Vagina (tissue), 2 donors: ENCODE measurements at regions not wholly inside any gene's neighbourhood (a gene's known extent, or its start where the extent isn't known, plus 50 kb on each side); places are given as distances from the start of the nearest gene placed in this dataset.

ENCODE experiments used
- DNase-seq, 2 donors: peaks; one replicate each; pipeline ENCODE4 v3.0.0-alpha.2; 2017; ENCODE audit errors: extremely low spot score in 2 of 2
- H3K27ac ChIP-seq: fragments of 200-600 bp; sonication (generic); one replicate; pipeline ENCODE4 v1.5.1; 2019
- H3K27me3 ChIP-seq: fragments of 200-600 bp; sonication (generic); one replicate; pipeline ENCODE4 v1.5.1; 2019
- H3K36me3 ChIP-seq, 2 donors: fragments of 200-600 bp; sonication (generic); one replicate each; pipeline ENCODE4 v1.5.1; 2017 to 2019
- H3K4me1 ChIP-seq: fragments of 200-600 bp; sonication (generic); one replicate; pipeline ENCODE4 v1.5.1; 2019
- H3K4me3 ChIP-seq, 2 donors: fragments of 200-600 bp; sonication (generic); 1 replicate in 1 of 2; 2 replicates in 1 of 2; pipeline ENCODE4 v1.5.1; 2016 to 2019
- H3K9me3 ChIP-seq: fragments of 200-600 bp; sonication (generic); one replicate; pipeline ENCODE4 v1.5.1; 2019
- POLR2A ChIP-seq, 2 donors: fragments of 450-650 bp; IDR thresholded peaks; one replicate each; pipeline ENCODE4 v1.6.1; 2017; ENCODE audit warnings: antibody characterized with exemption in 2 of 2, mild to moderate bottlenecking in 2 of 2, moderate library complexity in 2 of 2
- POLR2AphosphoS5 ChIP-seq, 2 donors: sonication (generic); formaldehyde crosslinking; IDR thresholded peaks; one replicate each; pipeline ENCODE4 v1.9.0; 2017; ENCODE audit warnings: antibody characterized with exemption in 2 of 2, mild to moderate bottlenecking in 2 of 2, low read depth in 1 of 2; ENCODE audit not compliant: insufficient read depth in 1 of 2
- intact Hi-C: fragments of 100-400 bp; cut with DNase I; formaldehyde crosslinking; loops from one replicate; pipeline ENCODE4 v1.15.1; 2023
- TF ChIP-seq, protein P1 (sequence below), 3 experiments: fragments of 450-650 bp in 2 of 3; fragments of 200-600 bp in 1 of 3; sonication (generic) in 1 of 3; IDR thresholded peaks; one replicate each; pipeline ENCODE4 v1.5.1; 2017 to 2019; ENCODE audit warnings: antibody characterized with exemption in 3 of 3, mild to moderate bottlenecking in 2 of 3, moderate library complexity in 2 of 3

- Histone ChIP-seq H3K27ac (no peak overlapping the region), H3K4me1 (no peaks in the 10 kb centered on the region), H3K27me3 (no peaks in the 10 kb centered on the region), H3K4me3 (no peak overlapping the region), H3K9me3 (no peaks in the 10 kb centered on the region), H3K36me3 (no peaks in the 10 kb centered on the region)
- no peak for DNase-seq
- intact Hi-C loops: no loop called here
- TF ChIP-seq, protein P1, sequence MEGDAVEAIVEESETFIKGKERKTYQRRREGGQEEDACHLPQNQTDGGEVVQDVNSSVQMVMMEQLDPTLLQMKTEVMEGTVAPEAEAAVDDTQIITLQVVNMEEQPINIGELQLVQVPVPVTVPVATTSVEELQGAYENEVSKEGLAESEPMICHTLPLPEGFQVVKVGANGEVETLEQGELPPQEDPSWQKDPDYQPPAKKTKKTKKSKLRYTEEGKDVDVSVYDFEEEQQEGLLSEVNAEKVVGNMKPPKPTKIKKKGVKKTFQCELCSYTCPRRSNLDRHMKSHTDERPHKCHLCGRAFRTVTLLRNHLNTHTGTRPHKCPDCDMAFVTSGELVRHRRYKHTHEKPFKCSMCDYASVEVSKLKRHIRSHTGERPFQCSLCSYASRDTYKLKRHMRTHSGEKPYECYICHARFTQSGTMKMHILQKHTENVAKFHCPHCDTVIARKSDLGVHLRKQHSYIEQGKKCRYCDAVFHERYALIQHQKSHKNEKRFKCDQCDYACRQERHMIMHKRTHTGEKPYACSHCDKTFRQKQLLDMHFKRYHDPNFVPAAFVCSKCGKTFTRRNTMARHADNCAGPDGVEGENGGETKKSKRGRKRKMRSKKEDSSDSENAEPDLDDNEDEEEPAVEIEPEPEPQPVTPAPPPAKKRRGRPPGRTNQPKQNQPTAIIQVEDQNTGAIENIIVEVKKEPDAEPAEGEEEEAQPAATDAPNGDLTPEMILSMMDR (IDR thresholded peaks at IDR 0.05): no peak
- TF ChIP-seq POLR2A (IDR thresholded peaks at IDR 0.05) (no peak), POLR2AphosphoS5 (IDR thresholded peaks at IDR 0.05; ENCODE audit: insufficient read depth in 1 of 2, low read depth in 1 of 2) (no peak)
Measured at GRCh38 chr13:38539632-38540031, 147.2 kb upstream of the FREM2 start.

DNA sequence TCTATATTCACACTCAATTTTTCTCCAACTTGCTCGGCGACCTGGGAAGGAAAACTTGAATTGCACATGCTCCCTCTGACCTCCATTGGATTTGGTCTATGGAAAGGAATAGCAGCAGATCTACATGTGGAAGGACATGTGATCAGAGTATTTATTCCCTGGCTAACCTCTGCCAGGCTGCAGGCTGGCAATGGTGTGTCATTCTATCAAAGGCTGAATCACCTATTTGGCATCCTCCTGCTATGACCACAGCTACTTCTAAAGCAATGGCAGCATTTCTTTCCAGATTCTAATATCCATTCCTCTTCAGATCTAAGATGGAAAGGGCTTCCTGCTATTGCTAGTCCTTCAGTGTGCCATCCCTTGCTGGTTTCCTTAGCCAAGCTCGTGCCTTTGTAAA, 144.3 kb upstream of the FREM2 start:
- no peaks in the 10 kb centered on the region for H3K27me3 ChIP-seq
- DNase-seq: no peak
- H3K36me3 ChIP-seq: no peaks in the 10 kb centered on the region
- no peak overlapping the region for H3K27ac ChIP-seq
- TF ChIP-seq POLR2AphosphoS5 (IDR thresholded peaks at IDR 0.05; ENCODE audit: insufficient read depth in 1 of 2, low read depth in 1 of 2): no peak
- no peak for TF ChIP-seq POLR2A (IDR thresholded peaks at IDR 0.05)
- TF ChIP-seq, protein P1 (IDR thresholded peaks at IDR 0.05): no peak
- intact Hi-C loops: no loop called here
- H3K9me3 ChIP-seq: no peaks in the 10 kb centered on the region
- no peaks in the 10 kb centered on the region for H3K4me1 ChIP-seq
- H3K4me3 ChIP-seq: no peak overlapping the region

- H3K36me3 ChIP-seq: no peaks in the 10 kb centered on the region
- no peaks in the 10 kb centered on the region for H3K27me3 ChIP-seq
- no peak for TF ChIP-seq POLR2A (IDR thresholded peaks at IDR 0.05)
- TF ChIP-seq, protein P1 (IDR thresholded peaks at IDR 0.05): no peak
- TF ChIP-seq POLR2AphosphoS5 (IDR thresholded peaks at IDR 0.05; ENCODE audit: insufficient read depth in 1 of 2, low read depth in 1 of 2): no peak
- no peak overlapping the region for H3K4me3 ChIP-seq
- intact Hi-C loops: no loop called here
- no peaks in the 10 kb centered on the region for H3K4me1 ChIP-seq
- H3K9me3 ChIP-seq: no peaks in the 10 kb centered on the region
- no peak overlapping the region for H3K27ac ChIP-seq
- no peak for DNase-seq
Measured at GRCh38 chr13:38543561-38543960, 143.3 kb upstream of the FREM2 start.

DNA sequence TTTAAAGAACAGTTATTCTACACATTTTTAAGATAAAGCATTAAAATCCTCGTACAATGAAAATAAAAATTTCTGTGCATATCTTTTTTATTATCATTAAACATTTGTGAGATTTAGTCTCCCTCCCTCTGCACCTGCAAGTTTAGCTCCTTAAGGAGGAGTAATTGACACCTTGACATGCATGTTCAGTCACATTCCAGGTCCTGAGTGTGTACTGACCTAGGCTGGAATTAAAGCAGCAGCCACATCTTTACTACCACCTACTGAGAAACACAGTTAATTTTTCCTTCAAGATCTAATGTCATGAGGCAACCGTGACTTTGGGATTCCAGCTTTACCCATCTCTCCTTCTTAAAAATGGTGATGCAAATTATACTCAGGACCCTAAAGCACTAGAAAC, 123.1 kb upstream of the FREM2 start:
- H3K36me3 ChIP-seq: no peaks in the 10 kb centered on the region
- H3K4me1 ChIP-seq: no peaks in the 10 kb centered on the region
- no peak for DNase-seq
- no peak for TF ChIP-seq POLR2A (IDR thresholded peaks at IDR 0.05)
- no peak for TF ChIP-seq POLR2AphosphoS5 (IDR thresholded peaks at IDR 0.05; ENCODE audit: insufficient read depth in 1 of 2, low read depth in 1 of 2)
- TF ChIP-seq, protein P1 (IDR thresholded peaks at IDR 0.05): no peak
- H3K9me3 ChIP-seq: no peaks in the 10 kb centered on the region
- intact Hi-C loops: no loop called here
- no peak overlapping the region for H3K4me3 ChIP-seq
- H3K27me3 ChIP-seq: no peaks in the 10 kb centered on the region
- H3K27ac ChIP-seq: no peak overlapping the region

DNA sequence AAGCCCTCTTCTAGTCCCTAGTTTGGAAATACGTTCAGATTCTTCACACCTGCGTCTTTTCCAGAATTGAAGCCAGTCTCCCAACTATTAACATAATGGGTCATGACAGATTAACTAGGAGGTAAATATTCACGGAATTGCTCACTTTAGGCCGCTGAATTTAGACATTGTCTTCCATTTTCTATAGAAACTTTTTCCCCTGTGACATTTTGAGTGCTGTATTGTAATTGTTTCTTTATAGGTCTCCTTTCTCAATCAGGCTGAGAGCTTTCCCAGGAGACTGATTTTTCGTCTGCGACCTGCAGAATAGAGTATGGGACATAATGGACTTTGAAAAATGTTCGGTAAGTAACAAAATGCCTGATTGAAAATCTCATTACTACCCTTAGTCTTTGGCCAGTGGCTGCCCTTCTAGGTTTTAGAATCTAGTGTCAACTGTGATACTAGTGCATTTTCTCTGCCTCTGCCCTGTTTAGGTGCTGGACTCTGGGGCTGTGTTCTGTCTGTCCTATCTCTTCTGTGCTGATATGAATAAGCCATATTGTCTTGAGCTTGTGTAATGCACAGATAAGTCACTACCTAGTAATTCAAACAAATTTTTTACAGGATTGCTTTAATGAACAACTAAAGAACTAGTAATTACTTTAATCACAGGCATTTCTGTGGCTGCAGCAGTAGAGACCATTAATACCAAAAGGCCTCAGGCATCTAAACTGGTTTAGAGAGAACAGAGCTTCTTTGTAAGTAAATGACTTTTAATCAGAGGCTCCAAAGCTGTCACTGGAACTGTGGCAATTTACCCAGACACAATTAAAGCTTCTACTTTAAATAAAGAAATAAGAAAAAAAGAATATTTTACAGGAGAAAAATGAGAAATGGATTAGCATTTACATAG, 122.4 kb upstream of the FREM2 start:
- intact Hi-C loops: no loop called here

More for the DNA sequence above, 122.4 kb upstream of the FREM2 start:
- no peak for DNase-seq
- no peaks in the 10 kb centered on the region for H3K9me3 ChIP-seq
- no peak overlapping the region for H3K27ac ChIP-seq
- no peaks in the 10 kb centered on the region for H3K27me3 ChIP-seq
- H3K4me1 ChIP-seq: no peaks in the 10 kb centered on the region
- no peak overlapping the region for H3K4me3 ChIP-seq
- TF ChIP-seq, protein P1 (IDR thresholded peaks at IDR 0.05): no peak
- TF ChIP-seq POLR2AphosphoS5 (IDR thresholded peaks at IDR 0.05; ENCODE audit: insufficient read depth in 1 of 2, low read depth in 1 of 2) (no peak), POLR2A (IDR thresholded peaks at IDR 0.05) (no peak)
- no peaks in the 10 kb centered on the region for H3K36me3 ChIP-seq
